ENCODE measurements at regions not wholly inside any gene's neighbourhood (a gene's known extent, or its start where the extent isn't known, plus 50 kb on each side); places are given as distances from the start of the nearest gene placed in this dataset.

GRCh38 chr4:58761563-58761962, 1651.4 kb upstream of the IGFBP7 start:
- ChIA-PET CTCF (interaction anchor here (0.6 to 0.9 kb wide), 2 partner anchors 43 to 389 kb away, joined by 3 to 5 read pairs; no protein-coding TSS in a partner anchor), POLR2A (ENCODE audit: low non-redundant PET) (no interaction called here)
- no peak for DNase-seq (ENCODE audit: low spot score)
- TF ChIP-seq CTCF (conservative IDR thresholded peaks at IDR 0.05; ENCODE audit: low read depth), result no peak
- no peak overlapping the region for H3K27ac ChIP-seq

GRCh38 chr4:58760737-58761136, 1650.6 kb upstream of the IGFBP7 start:
- no peak for DNase-seq (ENCODE audit: low spot score)
- no peak overlapping the region for H3K27ac ChIP-seq
- ChIA-PET CTCF (interaction anchor here (0.6 to 0.9 kb wide), 2 partner anchors 43 to 1328 kb away, joined by 3 to 5 read pairs; no protein-coding TSS in a partner anchor), POLR2A (ENCODE audit: low non-redundant PET) (no interaction called here)
- TF ChIP-seq CTCF (conservative IDR thresholded peaks at IDR 0.05; ENCODE audit: low read depth), result no peak

GRCh38 chr4:58760100-58760499, 1649.9 kb upstream of the IGFBP7 start:
- no peak for TF ChIP-seq CTCF (conservative IDR thresholded peaks at IDR 0.05; ENCODE audit: low read depth)
- ChIA-PET POLR2A (ENCODE audit: low non-redundant PET) (no interaction called here), CTCF (interaction anchor here (0.6 kb wide), 1 partner anchor 1329 kb away, joined by 3 read pairs; no protein-coding TSS in a partner anchor)
- DNase-seq (ENCODE audit: low spot score), result no peak
- no peak overlapping the region for H3K27ac ChIP-seq

GRCh38 chr4:58749206-58749605, 1639.0 kb upstream of the IGFBP7 start:
- DNase-seq (ENCODE audit: low spot score), result no peak
- CTCF ChIA-PET, result no interaction called here
- TF ChIP-seq CTCF (conservative IDR thresholded peaks at IDR 0.05; ENCODE audit: low read depth), result no peak
- H3K27ac ChIP-seq, result no peak overlapping the region
- POLR2A ChIA-PET (ENCODE audit: low non-redundant PET), result no interaction called here

GRCh38 chr4:58740897-58741296, 1630.7 kb upstream of the IGFBP7 start:
- POLR2A ChIA-PET (ENCODE audit: low non-redundant PET), result no interaction called here
- no peak for TF ChIP-seq CTCF (conservative IDR thresholded peaks at IDR 0.05; ENCODE audit: low read depth)
- CTCF ChIA-PET, result no interaction called here
- H3K27ac ChIP-seq, result no peak overlapping the region
- DNase-seq (ENCODE audit: low spot score), result no peak

- DNase-seq (ENCODE audit: low spot score), result no peak
- no peak overlapping the region for H3K27ac ChIP-seq
- ChIA-PET POLR2A (ENCODE audit: low non-redundant PET) (no interaction called here), CTCF (interaction anchor here (0.5 to 0.6 kb wide), 3 partner anchors 33 to 600 kb away, joined by 3 to 5 read pairs (median 3); no protein-coding TSS in a partner anchor)
- TF ChIP-seq CTCF (conservative IDR thresholded peaks at IDR 0.05; ENCODE audit: low read depth), result no peak
These were observed 1629.1 kb upstream of the IGFBP7 start for GRCh38 chr4:58739275-58739674.

All from RWPE1 (cell line).